ENCODE measurements at regions not wholly inside any gene's neighbourhood (a gene's known extent, or its start where the extent isn't known, plus 50 kb on each side); places are given as distances from the start of the nearest gene placed in this dataset.

DNA sequence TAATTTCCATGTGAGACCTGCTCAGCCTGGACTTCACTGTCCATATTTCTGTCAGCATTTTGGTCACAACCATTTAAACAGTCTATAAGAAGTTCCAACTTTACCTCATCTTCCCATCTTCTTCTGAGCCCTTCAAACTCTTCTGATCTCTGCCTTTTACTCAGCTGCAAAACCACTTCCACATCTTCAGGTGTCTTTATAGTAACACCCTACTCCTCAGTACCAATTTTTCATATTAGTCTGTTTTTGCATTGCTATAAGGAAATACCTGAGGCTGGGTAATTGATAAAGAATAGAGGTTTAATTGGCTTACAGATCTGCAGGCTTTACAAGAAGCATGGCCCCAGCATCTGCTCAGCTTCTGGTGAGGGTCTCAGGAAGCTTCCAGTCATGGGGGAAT is 1648.9 kb upstream of the SLC10A2 start:
- TF ChIP-seq, protein P1, sequence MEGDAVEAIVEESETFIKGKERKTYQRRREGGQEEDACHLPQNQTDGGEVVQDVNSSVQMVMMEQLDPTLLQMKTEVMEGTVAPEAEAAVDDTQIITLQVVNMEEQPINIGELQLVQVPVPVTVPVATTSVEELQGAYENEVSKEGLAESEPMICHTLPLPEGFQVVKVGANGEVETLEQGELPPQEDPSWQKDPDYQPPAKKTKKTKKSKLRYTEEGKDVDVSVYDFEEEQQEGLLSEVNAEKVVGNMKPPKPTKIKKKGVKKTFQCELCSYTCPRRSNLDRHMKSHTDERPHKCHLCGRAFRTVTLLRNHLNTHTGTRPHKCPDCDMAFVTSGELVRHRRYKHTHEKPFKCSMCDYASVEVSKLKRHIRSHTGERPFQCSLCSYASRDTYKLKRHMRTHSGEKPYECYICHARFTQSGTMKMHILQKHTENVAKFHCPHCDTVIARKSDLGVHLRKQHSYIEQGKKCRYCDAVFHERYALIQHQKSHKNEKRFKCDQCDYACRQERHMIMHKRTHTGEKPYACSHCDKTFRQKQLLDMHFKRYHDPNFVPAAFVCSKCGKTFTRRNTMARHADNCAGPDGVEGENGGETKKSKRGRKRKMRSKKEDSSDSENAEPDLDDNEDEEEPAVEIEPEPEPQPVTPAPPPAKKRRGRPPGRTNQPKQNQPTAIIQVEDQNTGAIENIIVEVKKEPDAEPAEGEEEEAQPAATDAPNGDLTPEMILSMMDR (IDR thresholded peaks at IDR 0.05; ENCODE audit: low read length): no peak
- no peak for TF ChIP-seq EZH2 (IDR thresholded peaks at IDR 0.05; ENCODE audit: borderline replicate concordance, low read length)
